Right cardiac atrium (tissue), 5 donors: ENCODE measurements at regions not wholly inside any gene's neighbourhood (a gene's known extent, or its start where the extent isn't known, plus 50 kb on each side); places are given as distances from the start of the nearest gene placed in this dataset.

Experiments
- ATAC-seq, 2 donors: fragments of 200-7000 bp; cut with Tn5 transposase; one replicate each; pipeline versions ENCODE4 v1.8.0 to v1.9.1; 2020; ENCODE audit warnings: moderate library complexity in 2 of 2, mild to moderate bottlenecking in 1 of 2
- DNase-seq, 3 donors: peaks; one replicate each; pipeline ENCODE4 v3.0.0-alpha.2; 2020
- H3K27ac ChIP-seq: one replicate; pipeline ENCODE4 v1.5.1; 2013; ENCODE audit warnings: mild to moderate bottlenecking, low read length, control low read depth, moderate library complexity
- H3K27me3 ChIP-seq: one replicate; pipeline ENCODE4 v1.6.1; 2013; ENCODE audit not compliant: control insufficient read depth, insufficient read depth
- H3K4me1 ChIP-seq: one replicate; pipeline ENCODE4 v1.6.1; 2013; ENCODE audit warnings: low read length; ENCODE audit not compliant: control insufficient read depth, insufficient read depth
- H3K4me3 ChIP-seq: one replicate; pipeline ENCODE4 v1.5.1; 2013; ENCODE audit warnings: low read length, control low read depth
- H3K9me3 ChIP-seq: one replicate; pipeline ENCODE4 v1.6.1; 2013; ENCODE audit warnings: low read length; ENCODE audit not compliant: control insufficient read depth
- WGBS: extraction: QIAGEN DNeasy Blood & Tissue Kit; methylation state at CpG from one replicate; pipeline ENCODE4 v1.1.7; 2013; 5-methylcytosine and 5-hydroxymethylcytosine counted together
- intact Hi-C, 4 donors: fragments of 100-400 bp; cut with DNase I; formaldehyde crosslinking; loops; one replicate each; pipeline versions ENCODE4 v1.11.0 to v1.14.0; 2022 to 2023
- donor health status: healthy with polysubstance abuse.
- donor health status: DM: no; HTN: yes; CAD: no.
- donor health status: DM: no; HTN: no; CAD: no.
- donor health status: DM: no; HTN: yes; CAD: no; lungs with severe emphysema.
- donor health status: DM: yes; HTN: yes; CAD: no.

- H3K27me3 ChIP-seq: no peaks in the 10 kb centered on the region
- H3K9me3 ChIP-seq: no peaks in the 10 kb centered on the region
- no peak overlapping the region for H3K4me3 ChIP-seq
- no peak for DNase-seq
- no peak overlapping the region for H3K27ac ChIP-seq
- 88% methylated on average over 1 of the region's 1 CpG for WGBS
- intact Hi-C loops: no loop called here
- H3K4me1 ChIP-seq: peaks cover 2% of the 10 kb centered on the region
- ATAC-seq: no peak
Measured at GRCh38 chr4:123619326-123619725, 222.7 kb downstream of the SPRY1 start.

GRCh38 chr4:123619895-123620294 lies 223.3 kb downstream of the SPRY1 start:
- Histone ChIP-seq H3K9me3 (no peaks in the 10 kb centered on the region), H3K4me1 (peaks cover 2% of the 10 kb centered on the region), H3K27me3 (no peaks in the 10 kb centered on the region), H3K4me3 (no peak overlapping the region), H3K27ac (no peak overlapping the region)
- intact Hi-C loops: no loop called here
- DNase-seq (no peak), ATAC-seq (no peak)

GRCh38 chr4:123621072-123621705 lies 224.6 kb downstream of the SPRY1 start:
- Histone ChIP-seq H3K27me3 (no peaks in the 10 kb centered on the region), H3K27ac (no peak overlapping the region), H3K4me3 (no peak overlapping the region), H3K4me1 (peaks cover 2% of the 10 kb centered on the region), H3K9me3 (no peaks in the 10 kb centered on the region)
- intact Hi-C loops: no loop called here
- DNase-seq (peak in 2 of 3 donors; percentile 25 to 54), ATAC-seq (peak; percentile 60)
- WGBS: 25% methylated on average over 5 of the region's 5 CpGs

- Histone ChIP-seq H3K4me3 (no peak overlapping the region), H3K27ac (no peak overlapping the region), H3K4me1 (peaks cover 2% of the 10 kb centered on the region), H3K9me3 (no peaks in the 10 kb centered on the region), H3K27me3 (no peaks in the 10 kb centered on the region)
- ATAC-seq: no peak
- no peak for DNase-seq
- intact Hi-C loops: no loop called here
- 71% methylated on average over 1 of the region's 1 CpG for WGBS
Measured at GRCh38 chr4:123622572-123622971, 226.0 kb downstream of the SPRY1 start.

- Histone ChIP-seq H3K4me3 (no peak overlapping the region), H3K27me3 (no peaks in the 10 kb centered on the region), H3K27ac (no peak overlapping the region), H3K4me1 (peaks cover 2% of the 10 kb centered on the region), H3K9me3 (no peaks in the 10 kb centered on the region)
- WGBS: 28% methylated on average over 1 of the region's 1 CpG
- intact Hi-C loops: no loop called here
- ATAC-seq: no peak
- DNase-seq: no peak
Measured at GRCh38 chr4:123623611-123624010, 227.0 kb downstream of the SPRY1 start.

GRCh38 chr4:123624959-123625358 lies 228.4 kb downstream of the SPRY1 start:
- no peak overlapping the region for H3K4me3 ChIP-seq
- no peaks in the 10 kb centered on the region for H3K9me3 ChIP-seq
- DNase-seq (no peak), ATAC-seq (no peak)
- intact Hi-C loops: no loop called here
- 82% methylated on average over 1 of the region's 1 CpG for WGBS
- H3K27me3 ChIP-seq: no peaks in the 10 kb centered on the region
- H3K27ac ChIP-seq: no peak overlapping the region
- H3K4me1 ChIP-seq: peaks cover 2% of the 10 kb centered on the region

GRCh38 chr4:123628288-123628687 lies 231.7 kb downstream of the SPRY1 start:
- ATAC-seq: no peak
- intact Hi-C loops: no loop called here
- DNase-seq: no peak
- no peaks in the 10 kb centered on the region for H3K9me3 ChIP-seq
- 98% methylated on average over 1 of the region's 1 CpG for WGBS
- H3K27ac ChIP-seq: no peak overlapping the region
- H3K27me3 ChIP-seq: no peaks in the 10 kb centered on the region
- no peaks in the 10 kb centered on the region for H3K4me1 ChIP-seq
- H3K4me3 ChIP-seq: no peak overlapping the region

- no peak for ATAC-seq
- no peak overlapping the region for H3K27ac ChIP-seq
Measured at GRCh38 chr4:123631786-123632692, 235.4 kb downstream of the SPRY1 start.

GRCh38 chr4:123632693-123633030 lies 236.1 kb downstream of the SPRY1 start:
- H3K4me1 ChIP-seq: no peaks in the 10 kb centered on the region
- DNase-seq: no peak
- no peaks in the 10 kb centered on the region for H3K27me3 ChIP-seq
- no peaks in the 10 kb centered on the region for H3K9me3 ChIP-seq
- no peak overlapping the region for H3K4me3 ChIP-seq
- no peak for ATAC-seq
- intact Hi-C loops: no loop called here
- no peak overlapping the region for H3K27ac ChIP-seq
- 85% methylated on average over 3 of the region's 3 CpGs for WGBS

More at GRCh38 chr4:123631786-123632692, 235.4 kb downstream of the SPRY1 start:
- no peak for DNase-seq
- no peak overlapping the region for H3K4me3 ChIP-seq
- WGBS: 82% methylated on average over 7 of the region's 7 CpGs
- no peaks in the 10 kb centered on the region for H3K9me3 ChIP-seq
- no peaks in the 10 kb centered on the region for H3K27me3 ChIP-seq
- intact Hi-C loops: no loop called here
- H3K4me1 ChIP-seq: no peaks in the 10 kb centered on the region

GRCh38 chr4:123638834-123639233 lies 242.2 kb downstream of the SPRY1 start:
- Histone ChIP-seq H3K27me3 (no peaks in the 10 kb centered on the region), H3K27ac (no peak overlapping the region), H3K4me3 (no peak overlapping the region), H3K9me3 (no peaks in the 10 kb centered on the region), H3K4me1 (no peaks in the 10 kb centered on the region)
- DNase-seq (no peak), ATAC-seq (no peak)
- intact Hi-C loops: no loop called here
- WGBS: 85% methylated on average over 1 of the region's 1 CpG

GRCh38 chr4:123640271-123640670 lies 243.7 kb downstream of the SPRY1 start:
- Histone ChIP-seq H3K27me3 (no peaks in the 10 kb centered on the region), H3K27ac (no peak overlapping the region), H3K9me3 (no peaks in the 10 kb centered on the region), H3K4me1 (no peaks in the 10 kb centered on the region), H3K4me3 (no peak overlapping the region)
- intact Hi-C loops: no loop called here
- no peak for DNase-seq
- ATAC-seq: no peak
